Left cardiac atrium (tissue), 4 donors: ENCODE measurements at regions not wholly inside any gene's neighbourhood (a gene's known extent, or its start where the extent isn't known, plus 50 kb on each side); places are given as distances from the start of the nearest gene placed in this dataset.
"Not testable (repeated sequence)": the region's sequence is repeated elsewhere in the genome, so short reads cannot be mapped to it uniquely, and the experiment has no call there.

ENCODE experiments used
- ATAC-seq, 2 donors: fragments of 200-7000 bp; cut with Tn5 transposase; one replicate each; pipeline ENCODE4 v1.9.1; 2020; ENCODE audit warnings: mild to moderate bottlenecking in 2 of 2, moderate library complexity in 2 of 2
- DNase-seq: peaks from one replicate; pipeline ENCODE4 v3.0.0-alpha.2; 2020
- intact Hi-C, 2 donors: fragments of 100-400 bp; cut with DNase I; formaldehyde crosslinking; loops; one replicate each; pipeline versions ENCODE4 v1.14.1 to v1.15.1; 2022 to 2023
- donor health status: DM: no; HTN: yes; CAD: no.
- donor health status: DM: no; HTN: yes; CAD: no; lungs with severe emphysema.
- donor health status: DM: yes; HTN: yes; CAD: no.
- donor health status: Dilated cardiomyopathy.

GRCh38 chr22:47618180-47619010 lies 855.9 kb downstream of the TBC1D22A start:
- no peak for ATAC-seq
- no peak for DNase-seq
- intact Hi-C loops = no loop called here

GRCh38 chr22:47617186-47617585 lies 854.7 kb downstream of the TBC1D22A start:
- ATAC-seq (no peak), DNase-seq (no peak)
- intact Hi-C loops = no loop called here

- ATAC-seq = no peak
- intact Hi-C loops = no loop called here
- no peak for DNase-seq
Observed at GRCh38 chr22:47616396-47617020, 854.1 kb downstream of the TBC1D22A start.

- intact Hi-C loops = no loop called here
- no peak for DNase-seq
- ATAC-seq = no peak
Observed at GRCh38 chr22:47615051-47615450, 852.6 kb downstream of the TBC1D22A start.

GRCh38 chr22:47613606-47614350 lies 851.3 kb downstream of the TBC1D22A start:
- DNase-seq = no peak
- no peak for ATAC-seq
- intact Hi-C loops = no loop called here

- DNase-seq, ATAC-seq, intact Hi-C loops: not testable (repeated sequence)
Observed at GRCh38 chr22:47613181-47613580, 850.7 kb downstream of the TBC1D22A start.

GRCh38 chr22:47612311-47612910 lies 850.0 kb downstream of the TBC1D22A start:
- ATAC-seq (no peak), DNase-seq (no peak)
- intact Hi-C loops = no loop called here

- ATAC-seq (no peak), DNase-seq (no peak)
- intact Hi-C loops = no loop called here
Observed at GRCh38 chr22:47610764-47611163, 848.3 kb downstream of the TBC1D22A start.

GRCh38 chr22:47610281-47610680 lies 847.8 kb downstream of the TBC1D22A start:
- intact Hi-C loops = no loop called here
- no peak for DNase-seq
- no peak for ATAC-seq

- intact Hi-C loops = no loop called here
- ATAC-seq = no peak
- DNase-seq = no peak
Observed at GRCh38 chr22:47609653-47610052, 847.2 kb downstream of the TBC1D22A start.

- DNase-seq = no peak
- intact Hi-C loops = no loop called here
- ATAC-seq = no peak
Observed at GRCh38 chr22:47608421-47608820, 846.0 kb downstream of the TBC1D22A start.

- intact Hi-C loops = no loop called here
- no peak for DNase-seq
Observed at GRCh38 chr22:47607486-47607885, 845.0 kb downstream of the TBC1D22A start.

GRCh38 chr22:47606426-47606825 lies 844.0 kb downstream of the TBC1D22A start:
- no peak for ATAC-seq
- intact Hi-C loops = no loop called here

More at GRCh38 chr22:47607486-47607885, 845.0 kb downstream of the TBC1D22A start:
- ATAC-seq = no peak

GRCh38 chr22:47605886-47606285 lies 843.4 kb downstream of the TBC1D22A start:
- ATAC-seq (no peak), DNase-seq (no peak)
- intact Hi-C loops = no loop called here

More at GRCh38 chr22:47606426-47606825, 844.0 kb downstream of the TBC1D22A start:
- no peak for DNase-seq

GRCh38 chr22:47605441-47605840 lies 843.0 kb downstream of the TBC1D22A start:
- no peak for ATAC-seq
- DNase-seq = no peak

GRCh38 chr22:47604563-47604962 lies 842.1 kb downstream of the TBC1D22A start:
- DNase-seq = no peak
- intact Hi-C loops = no loop called here
- ATAC-seq = no peak

More at GRCh38 chr22:47605441-47605840, 843.0 kb downstream of the TBC1D22A start:
- intact Hi-C loops = no loop called here

- intact Hi-C loops = no loop called here
- DNase-seq (no peak), ATAC-seq (no peak)
Observed at GRCh38 chr22:47602732-47603131, 840.3 kb downstream of the TBC1D22A start.

- DNase-seq (no peak), ATAC-seq (no peak)
- intact Hi-C loops = no loop called here
Observed at GRCh38 chr22:47601666-47602065, 839.2 kb downstream of the TBC1D22A start.

- intact Hi-C loops = no loop called here
- no peak for DNase-seq
- no peak for ATAC-seq
Observed at GRCh38 chr22:47600791-47601625, 838.6 kb downstream of the TBC1D22A start.
